Activated T-helper 9 cell treated with anti-CD3 and anti-CD28 coated beads, Interleukin-2, amount 50 U/mL, for 16 hours (primary cell): ENCODE measurements at regions not wholly inside any gene's neighbourhood (a gene's known extent, or its start where the extent isn't known, plus 50 kb on each side); places are given as distances from the start of the nearest gene placed in this dataset.
"Not testable (repeated sequence)": the region's sequence is repeated elsewhere in the genome, so short reads cannot be mapped to it uniquely, and the experiment has no call there.

Experiments
- DNase-seq: peaks from one replicate; pipeline ENCODE4 v3.0.0-alpha.2; 2020; ENCODE audit warnings: low read depth

GRCh38 chrX:129084291-129084690 is 439.0 kb downstream of the SMARCA1 start:
- DNase-seq, result not testable (repeated sequence)

- no peak for DNase-seq
Observed at GRCh38 chrX:129077424-129078170, 445.7 kb downstream of the SMARCA1 start.

GRCh38 chrX:129071390-129071789 is 451.9 kb downstream of the SMARCA1 start:
- no peak for DNase-seq

- no peak for DNase-seq
Observed at GRCh38 chrX:129065895-129066294, 457.4 kb downstream of the SMARCA1 start.

GRCh38 chrX:129058405-129058804 is 464.9 kb downstream of the SMARCA1 start:
- DNase-seq, result no peak

GRCh38 chrX:129043138-129043537 is 480.2 kb downstream of the SMARCA1 start:
- no peak for DNase-seq

- DNase-seq, result no peak
Observed at GRCh38 chrX:129041319-129041718, 482.0 kb downstream of the SMARCA1 start.

GRCh38 chrX:129040124-129040523 is 483.2 kb downstream of the SMARCA1 start:
- no peak for DNase-seq

- DNase-seq, result no peak
Observed at GRCh38 chrX:129039176-129039575, 484.1 kb downstream of the SMARCA1 start.

- DNase-seq, result no peak
Observed at GRCh38 chrX:129037389-129037788, 485.9 kb downstream of the SMARCA1 start.

GRCh38 chrX:129035180-129035579 is 488.1 kb downstream of the SMARCA1 start:
- no peak for DNase-seq

GRCh38 chrX:129034196-129034595 is 489.1 kb downstream of the SMARCA1 start:
- no peak for DNase-seq

- DNase-seq, result no peak
Observed at GRCh38 chrX:129026202-129026601, 497.1 kb downstream of the SMARCA1 start.

- no peak for DNase-seq
Observed at GRCh38 chrX:129025376-129025775, 497.9 kb downstream of the SMARCA1 start.

GRCh38 chrX:129019412-129019811 is 503.9 kb downstream of the SMARCA1 start:
- no peak for DNase-seq

- DNase-seq, result no peak
Observed at GRCh38 chrX:129015381-129015780, 507.9 kb downstream of the SMARCA1 start.

GRCh38 chrX:129013574-129013973 is 509.7 kb downstream of the SMARCA1 start:
- no peak for DNase-seq

- DNase-seq, result no peak
Observed at GRCh38 chrX:129007631-129008030, 515.7 kb downstream of the SMARCA1 start.

GRCh38 chrX:129006491-129006890 is 516.8 kb downstream of the SMARCA1 start:
- no peak for DNase-seq

GRCh38 chrX:129000797-129001196 is 522.5 kb downstream of the SMARCA1 start:
- DNase-seq, result no peak

GRCh38 chrX:129000018-129000417 is 523.3 kb downstream of the SMARCA1 start:
- no peak for DNase-seq

GRCh38 chrX:128992107-128992971 is 531.0 kb downstream of the SMARCA1 start:
- DNase-seq, result no peak

GRCh38 chrX:128975745-128976144 is 547.5 kb downstream of the SMARCA1 start:
- DNase-seq, result no peak
